HCT116 (cell line): ENCODE measurements at regions not wholly inside any gene's neighbourhood (a gene's known extent, or its start where the extent isn't known, plus 50 kb on each side); places are given as distances from the start of the nearest gene placed in this dataset.
"Not testable (repeated sequence)": the region's sequence is repeated elsewhere in the genome, so short reads cannot be mapped to it uniquely, and the experiment has no call there.

Source experiments
- ATAC-seq: fragments of 200-7000 bp; cut with Tn5 transposase; 2 replicates; pipeline ENCODE4 v1.9.1; 2020; ENCODE audit warnings: mild to moderate bottlenecking, moderate library complexity
- BruUV-seq: library from RNA; stranded (reverse); fragments of 400-500 nt; replicated peaks from 2 replicates; lab custom pipeline; 2021; lab: Mats Ljungman, UMichigan
- CTCF ChIA-PET: fragments of 300-600 bp; sonication (Branson Sonifier 250); formaldehyde crosslinking; loops from one replicate; lab custom pipeline; 2021; ENCODE audit warnings: antibody characterized with exemption; lab: Charles Lee
- POLR2A ChIA-PET: fragments of 300-600, 350-600 bp; sonication (Branson Sonifier 250); formaldehyde crosslinking; loops from one replicate; lab custom pipeline; 2021; ENCODE audit warnings: antibody characterized with exemption; lab: Charles Lee
- RAD21 ChIA-PET, 2 experiments: fragments of 300-600 bp; sonication (Branson Sonifier 250); formaldehyde crosslinking; loops; one replicate each; lab custom pipeline; 2023; ENCODE audit warnings: low total read pairs in 2 of 2; ENCODE audit not compliant: uncharacterized antibody in 2 of 2, unreplicated experiment in 2 of 2, low non-redundant PET in 1 of 2; lab: Charles Lee
- DNase-seq: peaks from one replicate; pipeline ENCODE4 v3.0.0-alpha.2; 2010; ENCODE audit warnings: low read depth, low spot score
- H2AFZ ChIP-seq: fragments of 200-600 bp; shearing (Covaris generic), sonication (generic); 2 replicates; pipeline ENCODE4 v1.6.1; 2017; ENCODE audit warnings: low read depth, mixed run types, mixed read lengths, antibody characterized with exemption, low read length; ENCODE audit not compliant: poor library complexity, severe bottlenecking
- H3K27ac ChIP-seq: 2 replicates; pipeline ENCODE4 v1.5.1; 2012; ENCODE audit warnings: low read depth, low read length
- H3K27me3 ChIP-seq: fragments of 200-600 bp; sonication (generic); 2 replicates; pipeline ENCODE4 v1.6.1; 2016; ENCODE audit warnings: mixed run types, low read length, mixed read lengths; ENCODE audit not compliant: insufficient read depth
- H3K36me3 ChIP-seq, 2 experiments: fragments of 200-500 bp in 1 of 2; fragments of 200-600 bp in 1 of 2; sonication (Bioruptor generic) in 1 of 2; sonication (generic) in 1 of 2; 2 replicates each; pipeline versions ENCODE4 v1.5.1 to v1.6.1; 2014 to 2016; ENCODE audit warnings: low read length in 2 of 2, inconsistent platforms in 1 of 2, mixed read lengths in 1 of 2, mixed run types in 1 of 2; ENCODE audit not compliant: insufficient read depth in 2 of 2, control insufficient read depth in 1 of 2
- H3K4me1 ChIP-seq, 2 experiments: fragments of 200-600 bp in 1 of 2; sonication (generic) in 1 of 2; 2 replicates each; pipeline versions ENCODE4 v1.5.1 to v1.6.1; 2012 to 2017; ENCODE audit warnings: low read length in 2 of 2, inconsistent platforms in 1 of 2, mild to moderate bottlenecking in 1 of 2, mixed read lengths in 1 of 2, mixed run types in 1 of 2, moderate library complexity in 1 of 2; ENCODE audit not compliant: insufficient read depth in 2 of 2, control insufficient read depth in 1 of 2
- H3K4me2 ChIP-seq: fragments of 200-600 bp; sonication (generic); 2 replicates; pipeline ENCODE4 v1.6.1; 2017; ENCODE audit warnings: mixed run types, low read length, mixed read lengths
- H3K4me3 ChIP-seq, 2 experiments: fragments of 200-600 bp in 1 of 2; sonication (generic) in 1 of 2; replicated peaks in 1 of 2; 2 replicates each; pipeline ENCODE4 v1.5.1; 2011 to 2016; ENCODE audit warnings: low read length in 2 of 2, control low read depth in 1 of 2, low read depth in 1 of 2, mild to moderate bottlenecking in 1 of 2, mixed read lengths in 1 of 2, mixed run types in 1 of 2
- H3K79me2 ChIP-seq: fragments of 200-600 bp; sonication (generic); 2 replicates; pipeline ENCODE4 v1.6.1; 2017; ENCODE audit warnings: mild to moderate bottlenecking, mixed run types, low read length, moderate library complexity, mixed read lengths; ENCODE audit not compliant: insufficient read depth
- H3K9ac ChIP-seq: fragments of 200-600 bp; sonication (generic); 2 replicates; pipeline ENCODE4 v1.6.1; 2016; ENCODE audit warnings: low read length, mixed read lengths
- H3K9me2 ChIP-seq: fragments of 200-600 bp; sonication (generic), shearing (Covaris generic); 2 replicates; pipeline ENCODE4 v1.6.1; 2017; ENCODE audit warnings: mixed run types, mild to moderate bottlenecking, moderate library complexity; ENCODE audit not compliant: insufficient read depth
- H3K9me3 ChIP-seq, 2 experiments: fragments of 200-500 bp in 1 of 2; fragments of 200-600 bp in 1 of 2; sonication (Bioruptor generic) in 1 of 2; sonication (generic) in 1 of 2; 2 replicates each; pipeline ENCODE4 v1.6.1; 2014 to 2017; ENCODE audit warnings: low read length in 2 of 2, mixed read lengths in 2 of 2, inconsistent platforms in 1 of 2, low read depth in 1 of 2, mild to moderate bottlenecking in 1 of 2, mixed run types in 1 of 2, moderate library complexity in 1 of 2; ENCODE audit not compliant: control insufficient read depth in 1 of 2, insufficient read depth in 1 of 2
- H4K20me1 ChIP-seq: fragments of 200-600 bp; sonication (generic), shearing (Covaris generic); 2 replicates; pipeline ENCODE4 v1.6.1; 2017; ENCODE audit warnings: mixed run types, mild to moderate bottlenecking, moderate library complexity; ENCODE audit not compliant: insufficient read depth
- ATF3 ChIP-seq: IDR thresholded peaks from 2 replicates; pipeline ENCODE4 v1.6.1; 2012
- CBX3 ChIP-seq: IDR thresholded peaks from 2 replicates; pipeline ENCODE4 v1.6.1; 2012; ENCODE audit warnings: low read depth
- CEBPB ChIP-seq: IDR thresholded peaks from 2 replicates; pipeline ENCODE4 v1.6.1; 2012; ENCODE audit warnings: low read depth
- CTCF ChIP-seq, 3 experiments: fragments of 200-600 bp in 1 of 3; sonication (generic) in 1 of 3; IDR thresholded peaks in 2 of 3; conservative IDR thresholded peaks in 1 of 3; 2 replicates each; pipeline ENCODE4 v1.5.1; 2012 to 2017; ENCODE audit warnings: low read depth in 2 of 3, low read length in 2 of 3, antibody characterized with exemption in 1 of 3, borderline replicate concordance in 1 of 3, control low read depth in 1 of 3, mild to moderate bottlenecking in 1 of 3, mixed read lengths in 1 of 3, mixed run types in 1 of 3, moderate library complexity in 1 of 3; ENCODE audit not compliant: insufficient read depth in 1 of 3
- EGR1 ChIP-seq: IDR thresholded peaks from 2 replicates; pipeline ENCODE4 v1.6.1; 2012; ENCODE audit warnings: low read depth
- ELF1 ChIP-seq: IDR thresholded peaks from 2 replicates; pipeline ENCODE4 v1.6.1; 2012; ENCODE audit warnings: low read depth, borderline replicate concordance
- FOSL1 ChIP-seq: IDR thresholded peaks from 2 replicates; pipeline ENCODE4 v1.6.1; 2012; ENCODE audit warnings: low read depth
- JUND ChIP-seq: IDR thresholded peaks from 2 replicates; pipeline ENCODE4 v1.6.1; 2012
- MAX ChIP-seq: IDR thresholded peaks from 2 replicates; pipeline ENCODE4 v1.6.1; 2012
- POLR2A ChIP-seq: IDR thresholded peaks from 2 replicates; pipeline ENCODE4 v1.7.0; 2011; ENCODE audit warnings: borderline replicate concordance; ENCODE audit not compliant: insufficient read depth, insufficient read length; ENCODE audit errors: extremely low read depth
- POLR2AphosphoS5 ChIP-seq: IDR thresholded peaks from 2 replicates; pipeline ENCODE4 v1.6.1; 2011; ENCODE audit warnings: mild to moderate bottlenecking, low read depth, low read length, moderate library complexity
- SIN3A ChIP-seq: IDR thresholded peaks from 2 replicates; pipeline ENCODE4 v1.6.1; 2012; ENCODE audit warnings: low read depth
- TCF7L2 ChIP-seq: IDR thresholded peaks from 2 replicates; pipeline ENCODE4 v1.7.0; 2011; ENCODE audit warnings: borderline replicate concordance, inconsistent platforms; ENCODE audit not compliant: insufficient read depth, insufficient read length; ENCODE audit errors: extremely low read depth
- YY1 ChIP-seq: IDR thresholded peaks from 2 replicates; pipeline ENCODE4 v1.6.1; 2011; ENCODE audit warnings: low read length, low read depth, moderate library complexity, mild to moderate bottlenecking; ENCODE audit not compliant: insufficient replicate concordance; ENCODE audit errors: extremely low read depth
- ZBTB33 ChIP-seq: IDR thresholded peaks from 2 replicates; pipeline ENCODE4 v1.6.1; 2011; ENCODE audit warnings: mild to moderate bottlenecking, low read length, moderate library complexity; ENCODE audit not compliant: insufficient replicate concordance; ENCODE audit errors: extremely low read depth
- ZFX ChIP-seq: fragments of 450-650 bp; IDR thresholded peaks from 2 replicates; pipeline ENCODE4 v1.6.1; 2017
- ZNF274 ChIP-seq: fragments of 200-500 bp; sonication (Bioruptor generic); IDR thresholded peaks from 2 replicates; pipeline ENCODE4 v1.6.1; 2014; ENCODE audit warnings: mild to moderate bottlenecking, low read depth, low read length, inconsistent platforms
- intact Hi-C: fragments of 100-400 bp; cut with micrococcal nuclease; formaldehyde crosslinking; loops from 2 replicates; pipeline ENCODE4 v1.10.0; 2022

GRCh38 chr5:60454277-60454676, 245.7 kb downstream of the DEPDC1B start:
- not testable (repeated sequence) for ATAC-seq

GRCh38 chr5:60453186-60453976, 246.6 kb downstream of the DEPDC1B start:
- BruUV-seq: no TSS peak
- DNase-seq: no peak
- CTCF ChIA-PET: no interaction called here

More at GRCh38 chr5:60454277-60454676, 245.7 kb downstream of the DEPDC1B start:
- H4K20me1 ChIP-seq, H3K9me2 ChIP-seq, H3K9me3 ChIP-seq, H3K9ac ChIP-seq, CTCF ChIA-PET, H3K4me3 ChIP-seq, H3K4me1 ChIP-seq, H3K4me2 ChIP-seq, H3K79me2 ChIP-seq, H2AFZ ChIP-seq, RAD21 ChIA-PET, H3K36me3 ChIP-seq, H3K27ac ChIP-seq, DNase-seq, BruUV-seq, intact Hi-C loops, POLR2A ChIA-PET: not testable (repeated sequence)
- H3K27me3 ChIP-seq: peaks cover 17% of the 10 kb centered on the region; the same call in 1 of the 2 replicates

More at GRCh38 chr5:60453186-60453976, 246.6 kb downstream of the DEPDC1B start:
- Histone ChIP-seq H3K4me3 (no peak overlapping the region), H3K36me3 (no peaks in the 10 kb centered on the region), H4K20me1 (no peaks in the 10 kb centered on the region), H3K9me3 (no peaks in the 10 kb centered on the region), H3K9ac (no peak overlapping the region), H3K79me2 (no peaks in the 10 kb centered on the region), H3K4me2 (no peak overlapping the region), H3K9me2 (no peaks in the 10 kb centered on the region)
- intact Hi-C loops: no loop called here
- RAD21 ChIA-PET: no interaction called here
- ATAC-seq: no peak
- no peak for TF ChIP-seq MAX
- no peak for TF ChIP-seq POLR2AphosphoS5
- no peak for TF ChIP-seq ZBTB33
- no peak for TF ChIP-seq EGR1
- no peak for TF ChIP-seq FOSL1
- TF ChIP-seq ZFX: no peak
- no peak for TF ChIP-seq ELF1
- TF ChIP-seq ATF3: no peak
- no peak for TF ChIP-seq ZNF274
- no peak for TF ChIP-seq POLR2A
- no peak for TF ChIP-seq YY1
- TF ChIP-seq SIN3A: no peak
- TF ChIP-seq CEBPB: no peak
- TF ChIP-seq CBX3: no peak
- no peak for TF ChIP-seq JUND
- no peak for TF ChIP-seq CTCF (IDR thresholded peaks at IDR 0.05 in 2 of 3, conservative IDR thresholded peaks at IDR 0.05 in 1 of 3; ENCODE audit: borderline replicate concordance in 1 of 3, insufficient read depth in 1 of 3, low read depth in 2 of 3, low read length in 2 of 3)
- no peak for TF ChIP-seq TCF7L2
- TF ChIP-seq, all 23 proteins: peak for 0
- Histone ChIP-seq H3K27me3 (peaks cover 18% of the 10 kb centered on the region), H2AFZ (no peak overlapping the region), H3K27ac (no peak overlapping the region), H3K4me1 (no peaks in the 10 kb centered on the region)
- POLR2A ChIA-PET: no interaction called here
